Stimulated activated CD4-positive, alpha-beta T cell treated with anti-CD3 and anti-CD28 coated beads, Interleukin-12 subunit alpha, Interleukin-12 subunit beta, amount 100 ng/mL, for 24 hours (primary cell): ENCODE measurements at regions not wholly inside any gene's neighbourhood (a gene's known extent, or its start where the extent isn't known, plus 50 kb on each side); places are given as distances from the start of the nearest gene placed in this dataset.
"Not testable (repeated sequence)": the region's sequence is repeated elsewhere in the genome, so short reads cannot be mapped to it uniquely, and the experiment has no call there.

Source experiments
- DNase-seq, 2 experiments: peaks; one replicate each; pipeline ENCODE4 v3.0.0-alpha.2; 2020; ENCODE audit warnings: low read depth in 2 of 2

- DNase-seq, result no peak
These were observed 1951.7 kb upstream of the LRRTM1 start for GRCh38 chr2:82256288-82256687.

GRCh38 chr2:82254728-82255127 is 1950.2 kb upstream of the LRRTM1 start:
- no peak for DNase-seq

DNA sequence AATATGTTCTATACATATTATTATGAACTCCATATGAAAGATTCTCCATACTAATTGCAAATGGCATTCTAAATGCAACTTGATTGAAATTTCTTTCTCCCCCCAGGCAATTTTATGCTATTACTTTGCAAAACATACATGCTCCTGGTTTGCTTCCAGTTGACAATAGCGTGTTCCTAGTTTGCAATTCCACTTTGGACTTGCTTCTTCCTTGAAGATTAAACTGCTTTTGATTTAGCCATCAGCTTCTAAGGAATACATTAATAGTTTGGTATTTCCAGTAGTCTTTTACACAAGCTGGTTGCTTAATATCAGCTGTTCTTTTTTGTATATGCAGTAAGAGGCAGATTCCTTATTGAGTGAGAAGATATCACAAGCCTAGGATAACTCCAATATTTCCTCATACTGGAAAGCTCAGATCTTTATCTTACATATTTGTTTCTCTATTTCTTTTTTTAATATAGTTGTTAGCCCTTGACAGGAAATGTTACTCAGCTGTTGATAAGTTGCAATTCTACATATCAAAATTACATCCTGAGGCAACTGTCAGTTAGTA is 1941.7 kb upstream of the LRRTM1 start:
- no peak for DNase-seq

DNA sequence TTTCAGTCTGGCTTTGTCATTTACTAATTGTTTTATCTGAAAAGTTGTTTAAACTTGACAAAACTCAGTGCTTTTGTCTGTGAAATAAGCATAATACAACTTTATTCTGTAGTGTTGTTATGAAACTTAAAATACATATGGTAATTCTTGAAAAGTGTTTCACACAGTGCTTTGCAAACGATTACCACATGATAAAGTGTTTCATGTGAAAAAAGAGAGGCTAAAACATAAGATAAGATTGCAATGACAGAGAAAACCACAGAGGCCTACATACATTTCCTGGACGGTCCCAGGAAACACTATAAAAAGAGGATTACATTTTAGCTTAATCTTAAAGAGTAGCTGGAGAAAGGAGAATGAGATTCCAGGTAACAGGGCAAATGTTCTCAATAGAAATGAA is 1934.6 kb upstream of the LRRTM1 start:
- no peak for DNase-seq

- DNase-seq, result no peak
These were observed 1933.6 kb upstream of the LRRTM1 start for GRCh38 chr2:82237994-82238662.

DNA sequence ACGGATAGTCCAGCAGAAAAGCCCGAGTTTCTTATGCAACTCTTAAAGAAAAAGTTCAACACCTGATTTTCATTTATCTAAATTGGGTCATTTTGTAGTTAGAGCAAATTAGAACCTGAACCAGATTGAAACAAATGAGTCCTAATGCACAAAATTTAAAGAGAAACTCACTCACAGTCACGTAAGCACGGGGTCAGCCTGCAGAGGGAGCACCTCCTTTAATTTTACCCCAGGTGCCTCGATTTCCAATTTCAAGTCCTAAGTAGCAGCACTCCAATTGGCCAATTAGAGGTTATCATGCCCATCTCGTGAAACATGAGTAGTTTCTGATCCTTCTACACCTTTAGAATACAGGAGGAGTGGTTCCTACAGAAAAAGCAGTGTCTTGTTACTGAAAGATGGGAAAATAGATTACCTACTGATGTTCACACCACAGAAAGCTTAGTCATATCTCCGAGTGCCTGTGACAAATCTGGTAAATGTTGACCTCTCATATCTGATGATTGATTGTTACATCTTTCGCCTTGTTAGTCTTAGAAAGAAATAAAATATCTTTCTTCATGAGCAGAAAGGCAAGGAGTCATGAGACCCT is 1929.8 kb upstream of the LRRTM1 start:
- no peak for DNase-seq

DNA sequence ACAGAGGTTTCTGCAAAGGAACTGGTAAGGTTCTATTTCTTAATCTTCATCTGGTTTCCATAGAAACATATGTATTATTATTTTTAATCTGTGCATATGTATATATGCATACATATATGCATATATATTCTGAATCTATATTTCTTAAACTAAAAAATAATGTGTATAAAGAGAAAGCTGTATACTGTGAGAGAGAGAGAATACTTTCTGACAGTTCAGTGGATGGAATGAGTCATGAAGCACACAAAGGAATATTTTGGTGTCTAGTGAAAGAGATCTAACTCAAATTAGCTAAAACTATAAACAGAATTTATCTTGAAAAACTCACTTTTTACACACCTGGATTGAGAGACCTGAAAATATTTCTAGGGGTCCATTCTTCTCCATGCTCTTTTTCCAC is 1929.3 kb upstream of the LRRTM1 start:
- DNase-seq, result no peak

DNA sequence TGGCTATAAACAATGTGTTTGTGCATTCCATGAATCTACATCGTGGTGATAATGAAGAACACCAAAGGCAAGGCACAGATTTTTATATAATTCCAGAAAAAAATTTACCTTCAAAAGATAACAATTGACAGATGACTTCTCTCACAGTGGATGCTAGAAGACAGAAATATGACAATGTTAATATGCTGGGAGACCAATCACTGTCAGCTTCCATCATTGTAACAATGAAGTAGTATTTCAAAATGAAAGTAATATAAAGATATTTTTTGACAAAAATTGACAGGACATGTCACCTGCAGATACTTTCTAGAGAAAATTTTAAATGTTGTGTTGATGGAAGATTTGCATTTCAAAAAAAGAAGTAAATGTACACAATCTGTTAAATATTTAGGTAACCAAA is 1925.9 kb upstream of the LRRTM1 start:
- DNase-seq, result no peak

DNA sequence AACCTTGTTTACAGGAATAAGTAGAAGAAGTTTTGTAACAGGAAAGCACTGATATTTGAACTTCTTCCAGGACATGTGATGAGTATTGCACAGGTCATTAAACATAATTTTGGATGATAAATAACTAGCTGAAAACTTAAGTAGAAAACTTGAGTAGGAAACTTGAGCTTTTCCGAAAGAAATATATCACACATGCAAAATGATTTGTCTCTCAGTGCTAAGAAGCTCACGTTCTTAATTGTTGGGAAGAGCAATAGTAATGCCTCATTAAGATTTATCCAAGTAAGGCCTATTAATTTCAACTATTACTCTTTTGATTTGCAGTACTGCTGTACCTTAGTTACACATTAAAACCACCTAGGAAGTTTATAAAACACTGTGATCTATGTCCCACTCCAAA is 1921.9 kb upstream of the LRRTM1 start:
- DNase-seq, result no peak

- no peak for DNase-seq
These were observed 1919.9 kb upstream of the LRRTM1 start for GRCh38 chr2:82224301-82224940.

DNA sequence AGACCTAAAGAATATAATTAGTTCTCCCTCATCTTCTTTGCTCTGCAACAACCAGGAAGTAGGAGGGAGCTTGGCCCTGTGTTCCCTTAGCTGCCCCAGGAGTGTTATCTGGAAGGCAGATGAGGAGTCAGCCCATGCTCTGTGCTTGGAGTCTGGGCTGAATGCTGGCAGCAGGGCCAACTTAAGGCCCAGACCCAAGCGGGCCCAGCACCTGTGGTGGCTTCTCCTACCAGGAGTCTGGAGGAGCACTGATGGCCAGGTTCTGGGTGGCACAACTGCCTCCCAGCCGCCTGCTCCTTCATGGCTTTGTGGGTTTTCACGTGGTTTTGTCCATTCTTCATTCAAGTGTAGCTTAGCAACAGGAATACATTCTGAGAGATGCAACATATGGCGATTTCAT is 1910.7 kb upstream of the LRRTM1 start:
- DNase-seq, result no peak

DNA sequence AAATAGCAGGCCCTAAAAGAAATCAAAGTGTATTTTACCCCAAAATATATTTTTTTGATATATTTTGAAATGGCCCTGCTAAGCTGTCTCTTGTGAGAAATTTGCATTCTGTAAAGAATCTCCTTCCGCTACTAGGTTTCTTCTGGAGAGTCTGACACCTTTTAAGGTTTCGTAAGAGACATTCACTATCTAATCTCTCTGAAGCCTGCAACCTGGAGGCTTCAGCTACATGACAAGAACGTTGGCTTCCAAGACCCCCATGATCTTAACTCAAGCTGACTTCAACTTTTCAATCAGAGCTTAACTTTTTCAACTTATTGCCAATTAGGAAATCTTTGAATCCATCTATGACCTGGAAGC is 1894.9 kb upstream of the LRRTM1 start:
- DNase-seq, result no peak

DNA sequence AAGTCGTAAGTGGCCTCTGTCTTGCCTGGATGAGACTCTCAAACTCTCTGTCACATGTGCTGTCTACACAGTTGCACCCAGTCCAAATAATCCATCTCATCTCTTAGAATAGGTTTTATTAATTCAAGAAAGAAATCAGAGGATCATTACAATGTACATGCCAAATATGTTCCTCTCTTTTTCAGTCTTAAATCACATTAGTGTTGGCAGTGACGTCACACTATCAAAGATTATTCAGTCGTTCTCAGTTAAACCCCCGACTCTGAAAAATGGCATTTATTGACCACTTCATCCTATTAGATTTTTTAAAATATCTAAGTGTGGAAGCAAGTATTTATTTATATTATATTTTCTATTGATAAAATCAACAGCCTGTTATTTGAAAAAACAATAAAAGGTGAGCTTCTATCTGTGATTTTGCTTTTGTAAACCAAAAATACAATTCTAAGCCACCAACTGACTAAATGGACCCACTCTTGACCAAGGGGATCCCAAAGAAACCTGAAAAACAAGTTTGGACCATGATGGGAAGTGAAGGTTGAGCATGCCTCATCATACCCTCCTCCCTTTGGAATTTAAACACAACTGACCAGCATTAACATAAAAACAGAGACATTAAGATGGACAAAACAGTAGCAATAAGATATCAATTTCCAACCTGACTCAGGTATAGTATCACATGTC is 1894.4 kb upstream of the LRRTM1 start:
- DNase-seq, result no peak

DNA sequence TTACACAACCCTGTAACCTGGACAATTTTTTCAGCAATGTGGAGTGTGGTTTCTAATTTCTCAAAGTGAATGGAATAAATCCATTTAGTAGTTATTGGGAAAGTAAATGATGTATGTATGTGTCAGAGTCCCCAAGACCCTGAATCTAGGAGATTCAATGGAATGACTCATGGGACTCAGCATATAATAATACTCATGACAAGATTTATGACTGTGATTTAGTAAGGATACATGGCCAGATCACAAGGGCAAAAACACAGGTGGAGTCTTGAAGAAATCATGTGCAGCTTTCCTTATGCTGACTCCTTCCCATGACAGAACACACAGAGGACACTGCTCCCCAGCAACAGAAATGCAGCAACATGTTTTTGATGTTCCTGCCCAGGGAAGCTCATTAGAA is 1877.7 kb upstream of the LRRTM1 start:
- no peak for DNase-seq

GRCh38 chr2:82175210-82175609 is 1870.7 kb upstream of the LRRTM1 start:
- DNase-seq, result not testable (repeated sequence)

- no peak for DNase-seq
These were observed 1867.9 kb upstream of the LRRTM1 start for GRCh38 chr2:82172483-82172882.

- no peak for DNase-seq
These were observed 1864.8 kb upstream of the LRRTM1 start for GRCh38 chr2:82169379-82169778.

GRCh38 chr2:82165377-82165776 is 1860.8 kb upstream of the LRRTM1 start:
- DNase-seq, result no peak

GRCh38 chr2:82158150-82158549 is 1853.6 kb upstream of the LRRTM1 start:
- no peak for DNase-seq

GRCh38 chr2:82155469-82155868 is 1850.9 kb upstream of the LRRTM1 start:
- no peak for DNase-seq

GRCh38 chr2:82143343-82143742 is 1838.8 kb upstream of the LRRTM1 start:
- no peak for DNase-seq

- no peak for DNase-seq
These were observed 1835.5 kb upstream of the LRRTM1 start for GRCh38 chr2:82139979-82140611.
